Breast epithelium (tissue), 4 donors: ENCODE measurements at regions not wholly inside any gene's neighbourhood (a gene's known extent, or its start where the extent isn't known, plus 50 kb on each side); places are given as distances from the start of the nearest gene placed in this dataset.

Experiments used
- DNase-seq, 2 donors: peaks; one replicate each; pipeline ENCODE4 v3.0.0-alpha.2; 2019; ENCODE audit warnings: low spot score in 2 of 2
- H3K27ac ChIP-seq, 2 donors: fragments of 200-600 bp; sonication (generic) in 1 of 2; one replicate each; pipeline ENCODE4 v1.5.1; 2016 to 2019; ENCODE audit warnings: mild to moderate bottlenecking in 1 of 2
- H3K27me3 ChIP-seq, 2 donors: fragments of 200-600 bp; sonication (generic) in 1 of 2; one replicate each; pipeline versions ENCODE4 v1.5.1 to v1.6.0; 2017 to 2019; ENCODE audit warnings: control low read depth in 1 of 2, mild to moderate bottlenecking in 1 of 2
- H3K36me3 ChIP-seq: fragments of 200-600 bp; one replicate; pipeline ENCODE4 v1.5.1; 2019
- H3K4me1 ChIP-seq, 2 donors: fragments of 200-600 bp; sonication (generic); one replicate each; pipeline ENCODE4 v1.5.1; 2016 to 2019; ENCODE audit warnings: control low read depth in 1 of 2
- H3K4me3 ChIP-seq, 3 donors: fragments of 200-600 bp; sonication (generic); 1 replicate in 2 of 3; 2 replicates in 1 of 3; pipeline ENCODE4 v1.5.1; 2016 to 2019; ENCODE audit warnings: mild to moderate bottlenecking in 3 of 3, moderate library complexity in 2 of 3
- H3K9me3 ChIP-seq, 2 donors: fragments of 200-600 bp; sonication (generic) in 1 of 2; one replicate each; pipeline ENCODE4 v1.5.1; 2016 to 2019; ENCODE audit warnings: control low read depth in 1 of 2
- POLR2A ChIP-seq: fragments of 450-650 bp; IDR thresholded peaks from one replicate; pipeline ENCODE4 v1.6.1; 2016; ENCODE audit warnings: antibody characterized with exemption, mild to moderate bottlenecking, moderate library complexity
- POLR2AphosphoS5 ChIP-seq, 3 donors: sonication (generic); formaldehyde crosslinking; IDR thresholded peaks; one replicate each; pipeline ENCODE4 v1.6.1; 2017; ENCODE audit warnings: antibody characterized with exemption in 3 of 3
- intact Hi-C: fragments of 100-400 bp; cut with DNase I; formaldehyde crosslinking; loops from one replicate; pipeline ENCODE4 v1.15.1; 2023; ENCODE audit warnings: low total_unique reads
- TF ChIP-seq, protein P1 (sequence below), 3 donors: fragments of 450-650 bp; IDR thresholded peaks; one replicate each; pipeline ENCODE4 v1.5.1; 2016 to 2017; ENCODE audit warnings: antibody characterized with exemption in 3 of 3, mild to moderate bottlenecking in 3 of 3, moderate library complexity in 3 of 3

DNA sequence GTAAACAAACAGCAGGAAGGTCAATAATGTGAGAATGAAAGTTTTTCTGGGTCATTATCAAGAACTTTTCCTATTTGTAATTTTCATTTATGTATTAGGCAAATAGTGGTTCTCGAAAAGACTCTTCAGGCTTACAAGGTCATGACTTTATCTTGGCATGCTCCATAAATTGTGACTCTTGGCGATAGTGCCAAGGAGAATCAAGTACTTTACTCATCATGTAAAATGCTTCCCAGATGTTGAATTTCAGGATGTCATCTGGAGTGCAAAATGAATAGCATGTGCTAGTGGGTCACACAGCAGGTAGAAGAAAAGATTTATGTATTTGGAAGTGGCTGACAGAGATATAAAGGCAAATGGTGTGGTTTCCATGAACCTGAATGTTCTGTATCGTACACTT is 1492.7 kb upstream of the PCDH20 start:
- Histone ChIP-seq H3K4me3 (no peak overlapping the region), H3K9me3 (no peaks in the 10 kb centered on the region), H3K36me3 (no peaks in the 10 kb centered on the region), H3K4me1 (no peaks in the 10 kb centered on the region), H3K27ac (no peak overlapping the region), H3K27me3 (no peaks in the 10 kb centered on the region)
- TF ChIP-seq POLR2A, result no peak
- no peak for TF ChIP-seq POLR2AphosphoS5 (IDR thresholded peaks at IDR 0.05)
- TF ChIP-seq, protein P1, sequence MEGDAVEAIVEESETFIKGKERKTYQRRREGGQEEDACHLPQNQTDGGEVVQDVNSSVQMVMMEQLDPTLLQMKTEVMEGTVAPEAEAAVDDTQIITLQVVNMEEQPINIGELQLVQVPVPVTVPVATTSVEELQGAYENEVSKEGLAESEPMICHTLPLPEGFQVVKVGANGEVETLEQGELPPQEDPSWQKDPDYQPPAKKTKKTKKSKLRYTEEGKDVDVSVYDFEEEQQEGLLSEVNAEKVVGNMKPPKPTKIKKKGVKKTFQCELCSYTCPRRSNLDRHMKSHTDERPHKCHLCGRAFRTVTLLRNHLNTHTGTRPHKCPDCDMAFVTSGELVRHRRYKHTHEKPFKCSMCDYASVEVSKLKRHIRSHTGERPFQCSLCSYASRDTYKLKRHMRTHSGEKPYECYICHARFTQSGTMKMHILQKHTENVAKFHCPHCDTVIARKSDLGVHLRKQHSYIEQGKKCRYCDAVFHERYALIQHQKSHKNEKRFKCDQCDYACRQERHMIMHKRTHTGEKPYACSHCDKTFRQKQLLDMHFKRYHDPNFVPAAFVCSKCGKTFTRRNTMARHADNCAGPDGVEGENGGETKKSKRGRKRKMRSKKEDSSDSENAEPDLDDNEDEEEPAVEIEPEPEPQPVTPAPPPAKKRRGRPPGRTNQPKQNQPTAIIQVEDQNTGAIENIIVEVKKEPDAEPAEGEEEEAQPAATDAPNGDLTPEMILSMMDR (IDR thresholded peaks at IDR 0.05), result no peak
- DNase-seq, result no peak
- intact Hi-C loops, result no loop called here

DNA sequence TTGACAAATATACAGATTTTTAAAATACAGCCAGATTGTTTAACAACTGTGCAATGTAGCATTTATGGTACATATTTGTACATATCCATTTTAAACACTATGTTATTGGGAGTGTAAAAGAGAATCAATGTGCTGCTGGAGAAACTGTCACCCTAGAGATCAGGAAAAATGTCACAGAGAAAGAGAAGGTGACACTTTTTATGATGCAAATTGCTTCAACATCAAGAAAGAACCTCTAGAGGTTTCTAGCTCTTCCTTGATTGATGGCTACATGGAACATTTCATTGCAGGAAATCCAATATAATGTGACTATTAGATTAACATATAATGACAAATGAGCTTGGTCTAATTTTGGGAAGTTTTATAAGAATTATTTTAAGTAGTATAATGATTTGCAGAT is 1491.2 kb upstream of the PCDH20 start:
- Histone ChIP-seq H3K4me3 (no peak overlapping the region), H3K36me3 (no peaks in the 10 kb centered on the region), H3K4me1 (no peaks in the 10 kb centered on the region), H3K9me3 (no peaks in the 10 kb centered on the region), H3K27me3 (no peaks in the 10 kb centered on the region), H3K27ac (no peak overlapping the region)
- no peak for DNase-seq
- intact Hi-C loops, result no loop called here
- TF ChIP-seq POLR2AphosphoS5 (IDR thresholded peaks at IDR 0.05) (no peak), POLR2A (no peak)
- TF ChIP-seq, protein P1 (IDR thresholded peaks at IDR 0.05), result no peak

DNA sequence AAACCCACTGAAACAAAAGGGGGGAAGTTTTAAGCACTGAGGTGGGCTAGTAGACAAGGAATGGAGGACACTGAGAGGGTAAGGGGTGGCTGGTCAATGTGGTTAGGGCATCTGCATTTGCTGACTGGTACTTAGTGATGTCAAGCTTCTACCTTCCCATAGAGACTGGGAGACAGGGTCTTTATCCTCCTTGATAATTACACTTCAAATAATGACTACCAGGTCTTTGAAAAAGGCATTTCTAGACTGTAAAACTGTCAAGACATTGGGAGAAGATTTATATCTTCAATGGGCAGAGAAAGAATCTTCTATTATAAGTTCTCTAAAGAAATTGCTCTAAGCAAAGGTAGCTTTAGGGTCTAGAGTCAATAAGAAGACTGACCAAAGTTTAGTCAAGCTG is 1490.8 kb upstream of the PCDH20 start:
- intact Hi-C loops, result no loop called here
- TF ChIP-seq POLR2A (no peak), POLR2AphosphoS5 (IDR thresholded peaks at IDR 0.05) (no peak)
- TF ChIP-seq, protein P1 (IDR thresholded peaks at IDR 0.05), result no peak
- H3K4me3 ChIP-seq, result no peak overlapping the region
- no peak for DNase-seq
- H3K27me3 ChIP-seq, result no peaks in the 10 kb centered on the region
- no peaks in the 10 kb centered on the region for H3K9me3 ChIP-seq
- H3K27ac ChIP-seq, result no peak overlapping the region
- no peaks in the 10 kb centered on the region for H3K4me1 ChIP-seq
- no peaks in the 10 kb centered on the region for H3K36me3 ChIP-seq

DNA sequence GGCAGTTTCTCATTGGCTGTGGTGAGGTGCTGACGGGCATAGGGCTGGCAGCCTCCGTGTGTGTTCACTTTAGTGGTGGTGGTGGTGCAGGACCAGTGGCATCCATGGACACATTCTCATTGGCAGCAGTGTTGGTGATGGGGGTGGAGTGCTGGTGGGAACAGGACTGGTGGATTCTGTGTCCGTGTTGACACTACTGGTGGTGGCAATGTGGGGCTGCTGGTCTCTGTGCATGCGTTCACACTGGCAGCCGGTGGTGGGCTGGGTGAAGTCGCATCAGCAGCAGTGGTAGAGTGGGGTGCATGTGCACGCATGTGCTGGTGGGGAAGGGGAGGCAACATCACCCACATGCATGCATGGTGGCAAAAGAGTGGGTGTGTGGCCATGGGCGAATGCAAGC is 1471.4 kb upstream of the PCDH20 start:
- TF ChIP-seq POLR2A, result no peak
- TF ChIP-seq POLR2AphosphoS5 (IDR thresholded peaks at IDR 0.05), result no peak
- TF ChIP-seq, protein P1 (IDR thresholded peaks at IDR 0.05), result no peak
- intact Hi-C loops, result no loop called here

DNA sequence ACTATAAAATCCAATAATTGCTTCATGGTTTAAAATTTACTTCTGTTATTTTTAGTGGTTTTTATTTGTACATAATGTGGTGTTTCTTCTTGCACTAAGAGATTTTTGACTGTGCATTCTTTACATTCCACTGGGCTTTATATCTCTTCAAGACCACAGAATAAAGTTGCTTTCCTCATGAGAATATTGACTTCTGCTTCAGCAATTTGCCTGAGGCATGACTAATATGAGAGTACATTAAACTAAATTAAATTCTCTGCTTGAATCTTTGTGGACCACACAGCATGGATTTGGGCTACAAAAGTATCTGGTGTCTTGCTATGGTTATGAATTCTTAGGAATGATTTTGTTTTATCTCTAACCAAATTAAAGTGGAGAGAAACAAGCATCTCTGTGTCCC is 1463.4 kb upstream of the PCDH20 start:
- Histone ChIP-seq H3K9me3 (no peaks in the 10 kb centered on the region), H3K27ac (no peak overlapping the region), H3K36me3 (no peaks in the 10 kb centered on the region), H3K4me3 (no peak overlapping the region), H3K4me1 (no peaks in the 10 kb centered on the region), H3K27me3 (no peaks in the 10 kb centered on the region)
- TF ChIP-seq POLR2AphosphoS5 (IDR thresholded peaks at IDR 0.05) (no peak), POLR2A (no peak)
- TF ChIP-seq, protein P1 (IDR thresholded peaks at IDR 0.05), result no peak
- intact Hi-C loops, result no loop called here
- no peak for DNase-seq

More for the DNA sequence above, 1471.4 kb upstream of the PCDH20 start:
- Histone ChIP-seq H3K27me3 (no peaks in the 10 kb centered on the region), H3K4me1 (no peaks in the 10 kb centered on the region), H3K4me3 (no peak overlapping the region), H3K9me3 (no peaks in the 10 kb centered on the region), H3K36me3 (no peaks in the 10 kb centered on the region), H3K27ac (no peak overlapping the region)
- no peak for DNase-seq
